HS-27A (cell line): ENCODE measurements at regions not wholly inside any gene's neighbourhood (a gene's known extent, or its start where the extent isn't known, plus 50 kb on each side); places are given as distances from the start of the nearest gene placed in this dataset.
"Not testable (repeated sequence)": the region's sequence is repeated elsewhere in the genome, so short reads cannot be mapped to it uniquely, and the experiment has no call there.

Experiments
- DNase-seq: peaks from one replicate; pipeline ENCODE4 v3.0.0-alpha.2; 2012; ENCODE audit warnings: low read depth, missing footprints

GRCh38 chr12:4822572-4822971 is 87.1 kb upstream of the KCNA1 start:
- DNase-seq: no peak

DNA sequence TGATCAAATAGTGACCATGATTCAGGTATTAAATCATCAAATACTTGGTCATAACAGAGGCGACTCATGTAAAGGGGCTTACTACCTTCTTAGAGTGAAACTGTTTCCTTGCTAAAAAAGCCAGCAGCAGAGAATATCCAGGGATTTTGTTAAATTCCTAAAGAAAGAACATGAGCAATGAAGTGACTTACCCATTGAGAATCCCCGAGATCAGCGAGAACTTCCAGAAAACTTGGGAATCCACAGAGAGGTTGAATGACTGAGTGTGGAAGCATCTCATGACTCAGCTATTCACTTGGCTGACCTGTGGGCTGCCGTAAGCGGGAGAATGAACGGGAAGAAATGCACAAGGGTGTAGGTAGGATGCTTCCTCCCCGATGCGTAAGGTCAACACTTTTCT is 85.3 kb upstream of the KCNA1 start:
- peak; percentile 47 for DNase-seq

GRCh38 chr12:4825011-4825858 is 84.5 kb upstream of the KCNA1 start:
- DNase-seq: no peak

- DNase-seq: no peak
These were observed 82.8 kb upstream of the KCNA1 start for GRCh38 chr12:4826909-4827308.

- no peak for DNase-seq
These were observed 81.5 kb upstream of the KCNA1 start for GRCh38 chr12:4828176-4828575.

DNA sequence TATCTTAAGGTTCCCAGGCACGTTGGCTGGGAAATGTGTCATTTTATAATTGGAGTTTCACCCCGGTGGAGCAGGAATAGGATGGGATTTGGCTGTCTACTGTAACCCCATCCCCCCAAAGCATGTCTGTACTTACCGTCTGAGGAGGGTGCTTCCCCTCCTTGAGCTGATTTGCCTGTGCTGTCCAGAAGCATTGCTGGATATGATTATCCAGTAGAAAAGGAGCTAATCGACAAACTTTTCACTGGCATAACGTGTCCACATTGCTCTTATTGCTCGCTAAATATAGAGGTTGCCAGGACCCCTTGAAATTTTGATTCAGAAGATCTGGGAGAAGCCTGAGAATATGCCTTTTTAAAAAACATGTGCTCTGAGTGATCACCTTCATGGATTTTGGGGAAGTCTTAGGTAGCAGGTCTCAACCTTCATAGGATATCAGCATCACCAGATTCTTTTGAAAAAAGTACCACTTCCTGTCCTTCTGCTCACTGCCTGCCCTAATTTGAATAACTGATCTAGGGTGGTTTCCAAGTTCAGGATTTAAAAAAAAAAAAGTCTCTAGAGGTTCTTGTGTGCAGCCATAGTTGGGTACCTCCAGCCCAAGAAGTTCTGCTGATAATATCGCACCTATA is 80.4 kb upstream of the KCNA1 start:
- no peak for DNase-seq

DNA sequence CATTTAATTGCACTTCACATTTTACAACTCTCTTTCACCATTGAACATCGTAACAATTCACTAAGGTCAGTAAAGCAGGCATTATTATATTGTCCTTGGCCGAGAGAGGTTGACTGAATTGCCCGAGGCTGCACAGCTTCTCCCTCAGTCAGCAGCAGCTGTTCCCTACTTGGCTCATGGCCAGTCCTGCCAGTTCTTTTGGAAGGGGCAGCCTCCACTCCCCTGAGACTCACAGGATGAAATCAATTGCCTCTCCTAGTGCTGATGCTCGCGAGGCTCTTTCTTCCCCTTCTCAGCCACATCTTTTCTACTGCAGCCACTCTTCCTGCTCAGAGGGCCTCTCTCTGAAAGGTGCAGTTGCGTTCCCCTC is 79.9 kb upstream of the KCNA1 start:
- no peak for DNase-seq

DNA sequence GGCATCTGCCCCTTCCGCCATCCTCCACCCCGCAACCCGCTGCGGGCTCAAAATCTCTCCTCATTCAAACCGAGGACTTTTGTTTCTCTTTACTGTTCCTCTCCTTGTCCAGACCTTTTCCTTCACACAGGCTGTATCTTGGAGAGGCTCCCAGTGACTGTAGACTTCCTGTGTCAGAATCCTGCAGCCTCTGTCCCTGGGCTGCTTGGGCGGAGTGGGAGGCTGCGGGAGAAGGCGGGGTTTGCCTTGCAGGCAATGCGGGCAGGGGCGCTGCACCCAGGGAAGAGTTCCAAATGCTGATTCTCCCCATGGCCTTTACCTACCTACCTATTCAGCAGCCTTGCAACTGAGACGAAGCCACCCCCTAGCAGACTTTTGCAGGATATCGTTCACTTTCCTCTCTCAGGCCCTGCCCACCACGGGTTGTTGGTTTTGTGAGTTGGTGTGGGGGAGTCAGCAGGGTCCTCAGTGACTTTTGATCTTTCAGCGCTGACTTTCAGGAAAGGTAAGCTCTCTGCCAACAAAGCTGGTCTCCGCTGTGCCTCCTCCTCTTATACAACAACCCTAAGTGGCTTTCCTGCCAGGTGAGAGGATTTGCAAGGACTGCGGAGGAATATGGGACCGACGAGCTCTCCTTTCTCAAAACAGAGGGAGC is 79.0 kb upstream of the KCNA1 start:
- no peak for DNase-seq

GRCh38 chr12:4833053-4833452 is 76.7 kb upstream of the KCNA1 start:
- no peak for DNase-seq

GRCh38 chr12:4833524-4833923 is 76.2 kb upstream of the KCNA1 start:
- no peak for DNase-seq

DNA sequence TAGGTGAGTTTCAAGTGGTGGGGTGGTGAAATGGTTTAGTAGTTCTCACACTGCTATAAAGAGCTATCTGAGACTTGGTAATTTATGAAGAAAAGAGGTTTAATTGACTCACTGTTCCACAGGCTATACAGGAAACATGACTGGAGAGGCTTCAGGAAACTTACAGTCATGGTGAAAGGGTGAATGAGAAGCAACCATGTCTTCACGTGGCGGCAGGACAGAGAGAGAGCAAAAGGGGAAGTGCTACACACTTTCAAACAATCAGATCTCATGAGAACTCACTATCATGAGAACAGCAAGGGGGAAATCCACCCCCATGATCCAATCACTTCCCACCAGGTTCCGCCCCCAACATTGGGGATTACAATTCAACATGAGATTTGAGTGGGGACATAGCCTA is 67.3 kb upstream of the KCNA1 start:
- not testable (repeated sequence) for DNase-seq

DNA sequence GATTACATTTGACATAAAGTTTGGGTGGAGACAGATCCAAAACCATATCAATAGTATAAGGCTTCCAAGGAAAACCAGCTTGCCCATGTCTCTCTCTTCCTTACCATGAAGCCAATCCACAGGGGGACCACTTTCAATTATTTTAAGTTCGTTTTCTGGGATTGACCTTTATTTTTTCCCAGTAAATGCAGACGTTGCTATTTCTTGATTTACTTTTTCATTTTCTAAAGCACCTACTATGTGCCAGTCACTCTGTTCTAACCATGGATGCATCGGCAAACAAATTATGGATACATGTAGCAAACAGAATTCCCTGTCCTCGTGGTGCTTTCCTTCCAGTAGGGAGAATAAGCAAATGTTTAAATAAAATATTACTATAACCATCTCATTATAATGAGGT is 65.8 kb upstream of the KCNA1 start:
- no peak for DNase-seq

DNA sequence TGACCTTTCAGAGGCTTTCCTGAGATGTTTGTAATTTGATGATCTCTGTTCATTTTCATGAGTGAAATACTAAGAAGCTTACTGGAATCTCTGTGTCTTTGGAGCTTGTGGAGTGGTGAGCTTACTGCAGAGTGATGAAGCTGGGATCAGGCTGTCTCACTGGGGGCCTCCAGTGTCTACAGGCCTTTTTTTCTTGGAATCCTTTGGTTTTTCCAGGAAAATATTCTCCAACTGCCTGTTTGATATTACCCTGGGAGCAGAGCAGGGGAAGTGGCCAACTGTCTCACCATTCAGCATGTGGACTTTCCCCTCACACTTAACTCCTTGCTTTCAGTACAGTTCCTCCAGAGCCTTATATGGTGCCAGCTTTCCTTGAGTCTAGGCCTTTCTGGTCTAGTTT is 62.0 kb upstream of the KCNA1 start:
- DNase-seq: no peak

- no peak for DNase-seq
These were observed 60.6 kb upstream of the KCNA1 start for GRCh38 chr12:4849115-4849541.

DNA sequence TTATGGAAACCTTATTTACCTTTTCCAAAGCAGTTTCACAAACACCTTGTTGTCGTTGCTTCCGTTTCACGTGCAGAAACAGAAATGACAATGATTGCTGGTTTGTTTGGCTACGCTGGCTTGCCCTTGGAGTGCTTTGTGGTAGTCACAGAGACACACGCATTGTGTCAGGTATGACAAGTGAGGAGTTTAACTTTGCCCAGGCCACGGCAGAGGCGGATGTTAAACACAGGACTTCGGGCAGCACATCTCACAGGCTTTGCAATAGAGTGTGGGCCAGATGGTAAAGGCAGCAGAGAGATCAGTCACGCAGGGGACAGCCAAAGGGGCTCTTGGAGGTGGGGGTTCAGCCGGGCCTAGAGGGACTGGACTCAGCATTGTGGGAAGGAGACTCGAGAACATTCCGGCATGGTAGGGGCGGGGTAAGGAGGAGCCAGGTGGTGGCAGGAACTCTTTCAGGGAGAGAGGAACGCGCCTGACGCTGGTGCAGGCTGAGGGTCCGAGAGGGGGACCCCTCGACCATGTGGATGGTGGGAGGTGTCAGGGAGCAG is 59.8 kb upstream of the KCNA1 start:
- DNase-seq: no peak

- no peak for DNase-seq
These were observed 58.8 kb upstream of the KCNA1 start for GRCh38 chr12:4850857-4851380.

GRCh38 chr12:4852308-4852707 is 57.4 kb upstream of the KCNA1 start:
- DNase-seq: no peak

DNA sequence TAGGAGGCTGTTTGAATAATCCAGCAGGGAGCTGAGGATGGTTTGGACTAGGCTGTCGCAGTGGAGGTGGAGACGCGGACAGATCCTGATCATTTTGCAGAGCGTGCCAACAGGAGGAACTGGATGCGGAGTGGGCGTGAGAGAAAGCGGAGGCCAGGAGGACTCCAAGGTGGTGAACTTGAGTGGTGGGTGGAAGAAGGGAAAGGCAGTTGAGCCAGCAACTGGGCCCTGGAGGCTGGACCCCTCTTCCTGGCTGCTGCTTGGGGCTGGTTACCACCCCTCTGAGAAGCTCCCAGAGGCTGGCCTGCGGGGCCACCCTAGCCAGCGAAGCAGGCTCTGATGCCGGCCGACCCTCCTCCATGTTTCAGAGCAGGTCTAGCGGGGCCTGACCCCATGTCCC is 56.8 kb upstream of the KCNA1 start:
- DNase-seq: no peak

DNA sequence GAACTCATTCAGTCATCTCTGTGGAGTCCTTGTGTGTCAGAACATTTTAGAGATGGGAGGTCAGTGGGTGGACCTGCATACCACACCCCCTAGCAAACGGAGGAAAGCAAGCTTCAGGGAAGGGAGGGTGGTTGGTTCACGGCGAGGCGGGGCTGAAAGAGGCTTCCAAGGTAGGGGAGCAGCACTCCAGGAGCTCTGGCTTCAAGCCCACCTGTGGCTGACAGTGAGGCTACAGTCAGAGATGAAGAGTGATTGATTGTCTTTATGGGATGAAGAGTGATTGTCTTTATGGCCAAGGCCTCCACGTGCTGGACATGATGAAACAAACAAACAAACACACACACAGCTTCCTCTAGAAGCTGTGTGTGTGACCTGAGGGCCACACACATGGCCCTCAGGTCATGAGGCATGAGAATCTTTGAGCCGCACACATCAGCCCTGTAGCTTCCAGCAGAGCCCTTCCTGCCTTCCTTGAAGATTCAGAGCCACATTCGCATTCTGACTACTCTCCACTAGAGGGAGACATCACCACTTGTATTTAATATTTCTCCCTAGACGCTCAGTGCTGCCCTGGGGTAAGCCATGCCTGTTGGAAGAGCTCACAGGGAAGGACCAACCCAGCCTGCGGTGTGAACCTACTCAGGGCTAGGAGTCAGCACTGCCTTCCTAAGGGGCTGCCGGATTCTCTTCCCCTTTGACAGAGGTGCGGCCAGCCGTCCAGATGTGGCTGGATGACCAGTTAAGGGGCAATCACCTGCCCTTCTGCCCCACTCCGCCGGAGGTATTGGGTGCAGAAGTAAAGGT is 54.4 kb upstream of the KCNA1 start:
- DNase-seq: peak; percentile 55

DNA sequence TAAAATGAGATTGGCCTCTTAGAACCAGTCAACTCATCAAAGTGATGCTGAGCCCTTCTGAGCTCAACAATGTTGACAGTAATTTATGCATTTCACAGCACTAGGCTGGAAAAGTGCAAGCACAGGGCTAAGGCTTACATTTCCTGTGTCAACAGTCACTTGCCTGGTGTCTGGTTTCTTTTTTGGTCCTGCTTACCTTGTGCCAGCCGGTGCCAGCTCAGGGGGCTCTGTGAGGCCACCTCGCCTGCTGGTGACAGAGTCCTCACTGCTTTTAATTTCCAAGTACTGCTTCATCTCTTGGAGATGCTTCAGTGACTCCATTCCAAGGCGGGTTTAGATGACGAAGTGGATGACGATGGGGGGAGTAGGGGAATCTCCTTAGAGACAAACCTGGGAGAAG is 53.1 kb upstream of the KCNA1 start:
- no peak for DNase-seq

DNA sequence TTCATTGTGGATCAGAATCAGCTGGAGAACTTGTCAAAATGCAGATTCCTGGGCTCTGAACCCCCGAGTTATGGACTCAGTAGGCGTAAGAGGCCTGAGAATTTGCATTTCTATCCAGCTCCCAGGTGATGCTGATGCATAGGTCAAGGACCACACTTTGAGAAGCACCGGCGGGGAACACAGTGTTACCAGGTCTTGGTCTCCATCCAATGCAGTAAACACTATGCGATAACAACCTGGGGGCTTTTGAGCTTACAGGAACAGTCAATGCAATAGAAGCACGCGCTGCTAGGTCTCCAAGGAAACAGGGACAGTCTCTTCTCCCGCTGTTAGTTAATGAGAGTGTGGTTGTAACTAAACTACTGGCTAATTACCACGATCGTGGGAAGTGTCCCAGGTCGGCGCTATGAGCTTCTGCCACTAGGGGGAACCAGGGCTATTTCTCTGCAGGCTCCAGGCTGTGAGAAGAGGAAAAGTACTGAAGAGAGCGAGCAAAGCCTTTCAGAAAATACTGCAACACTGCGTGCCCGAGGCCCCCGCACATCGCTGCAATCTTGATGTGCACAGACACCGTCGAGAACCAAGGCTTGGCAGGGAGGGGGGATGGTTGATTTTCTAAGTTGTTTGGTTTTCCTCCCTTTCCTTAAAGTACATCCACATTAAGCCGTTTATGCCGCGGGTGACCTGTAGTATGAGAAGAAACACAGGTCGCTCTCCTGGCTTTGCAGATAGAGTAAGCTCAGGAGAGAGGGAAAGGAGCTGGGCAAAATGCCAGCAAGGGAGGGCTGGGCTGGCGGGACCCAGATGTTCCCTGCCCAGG is 52.0 kb upstream of the KCNA1 start:
- peak; percentile 14 for DNase-seq
